ENCODE measurements at regions not wholly inside any gene's neighbourhood (a gene's known extent, or its start where the extent isn't known, plus 50 kb on each side); places are given as distances from the start of the nearest gene placed in this dataset.

GRCh38 chr3:102162251-102162650 is 272.6 kb upstream of the ZPLD1 start:
- BruUV-seq (replicated peaks): no TSS peak
- no peak overlapping the region for H2AFZ ChIP-seq (ENCODE audit: low read depth, low read length, poor library complexity, severe bottlenecking)
- H3K4me2 ChIP-seq (ENCODE audit: low read length): no peak overlapping the region
- no peak overlapping the region for H3K4me3 ChIP-seq (replicated peaks in 1 of 2; ENCODE audit: low read depth in 1 of 2, low read length in 2 of 2)
- H3K36me3 ChIP-seq (ENCODE audit: control insufficient read depth in 1 of 2, insufficient read depth in 2 of 2, low read length in 2 of 2): no peaks in the 10 kb centered on the region
- no peak for TF ChIP-seq MAX (IDR thresholded peaks at IDR 0.05)
- no peak for TF ChIP-seq ZBTB33 (IDR thresholded peaks at IDR 0.05; ENCODE audit: extremely low read depth, insufficient replicate concordance, low read length)
- TF ChIP-seq SRF (IDR thresholded peaks at IDR 0.05; ENCODE audit: low read depth): no peak
- no peak for TF ChIP-seq POLR2A (IDR thresholded peaks at IDR 0.05; ENCODE audit: borderline replicate concordance, extremely low read depth, insufficient read depth, insufficient read length)
- no peak for TF ChIP-seq EZH2 (IDR thresholded peaks at IDR 0.05)
- no peak for TF ChIP-seq RAD21 (IDR thresholded peaks at IDR 0.05; ENCODE audit: low read depth)
- no peak for TF ChIP-seq REST (IDR thresholded peaks at IDR 0.05; ENCODE audit: low read depth)
- no peak for TF ChIP-seq SP1 (IDR thresholded peaks at IDR 0.05; ENCODE audit: low read depth)
- no peak for TF ChIP-seq ZFX (IDR thresholded peaks at IDR 0.05)
- TF ChIP-seq ATF3 (IDR thresholded peaks at IDR 0.05): no peak
- no peak for TF ChIP-seq ELF1 (IDR thresholded peaks at IDR 0.05; ENCODE audit: borderline replicate concordance, low read depth)
- no peak for TF ChIP-seq YY1 (IDR thresholded peaks at IDR 0.05; ENCODE audit: extremely low read depth, insufficient replicate concordance, low read depth, low read length)
- no peak for TF ChIP-seq SIN3A (IDR thresholded peaks at IDR 0.05; ENCODE audit: low read depth)
- TF ChIP-seq TCF7L2 (IDR thresholded peaks at IDR 0.05; ENCODE audit: borderline replicate concordance, extremely low read depth, insufficient read depth, insufficient read length): no peak
- TF ChIP-seq EGR1 (IDR thresholded peaks at IDR 0.05; ENCODE audit: low read depth): no peak
- TF ChIP-seq POLR2AphosphoS5 (IDR thresholded peaks at IDR 0.05; ENCODE audit: low read depth, low read length): no peak
- no peak for TF ChIP-seq CEBPB (IDR thresholded peaks at IDR 0.05; ENCODE audit: low read depth)
- no peaks in the 10 kb centered on the region for H4K20me1 ChIP-seq (ENCODE audit: insufficient read depth)
- ChIA-PET POLR2A (interaction anchor here (0.7 kb wide), 1 partner anchor 313 kb away, joined by 3 read pairs; the partner anchor contains the start of gene NFKBIZ), RAD21 (ENCODE audit: low non-redundant PET in 1 of 2, low total read pairs in 2 of 2, uncharacterized antibody in 2 of 2, unreplicated experiment in 2 of 2) (no interaction called here), CTCF (interaction anchor here (1.1 kb wide), 1 partner anchor 21 kb away, joined by 3 read pairs; no protein-coding TSS in a partner anchor)
- intact Hi-C loops (cut with micrococcal nuclease): no loop called here
- ATAC-seq (no peak), DNase-seq (ENCODE audit: low read depth, low spot score) (no peak)
- no peaks in the 10 kb centered on the region for H3K9me2 ChIP-seq (ENCODE audit: insufficient read depth)
- H3K4me1 ChIP-seq (ENCODE audit: control insufficient read depth in 1 of 2, insufficient read depth in 2 of 2, low read length in 2 of 2): no peaks in the 10 kb centered on the region
- H3K27me3 ChIP-seq (ENCODE audit: insufficient read depth, low read length): no peaks in the 10 kb centered on the region
- no peaks in the 10 kb centered on the region for H3K9me3 ChIP-seq (ENCODE audit: control insufficient read depth in 1 of 2, insufficient read depth in 1 of 2, low read depth in 1 of 2, low read length in 2 of 2)
- H3K9ac ChIP-seq (ENCODE audit: low read length): no peak overlapping the region
- H3K27ac ChIP-seq (ENCODE audit: low read depth, low read length): no peak overlapping the region
- H3K79me2 ChIP-seq (ENCODE audit: insufficient read depth, low read length): no peaks in the 10 kb centered on the region

All from HCT116 (cell line).